Prostate gland (tissue), 2 donors: ENCODE measurements at regions not wholly inside any gene's neighbourhood (a gene's known extent, or its start where the extent isn't known, plus 50 kb on each side); places are given as distances from the start of the nearest gene placed in this dataset.

Experiments
- CTCF ChIP-seq, 4 experiments: fragments of 200-600 bp in 2 of 4; fragments of 450-650 bp in 2 of 4; sonication (generic) in 2 of 4; IDR thresholded peaks; 1 replicate in 3 of 4; 2 replicates in 1 of 4; pipeline ENCODE4 v1.5.1; 2016 to 2019; ENCODE audit warnings: antibody characterized with exemption in 4 of 4, mild to moderate bottlenecking in 2 of 4, moderate library complexity in 2 of 4
- POLR2A ChIP-seq: fragments of 450-650 bp; IDR thresholded peaks from one replicate; pipeline ENCODE4 v1.6.1; 2016; ENCODE audit warnings: antibody characterized with exemption, mild to moderate bottlenecking

GRCh38 chr5:96149021-96149420 lies 187.4 kb upstream of the ELL2 start:
- no peak for TF ChIP-seq CTCF (IDR thresholded peaks at IDR 0.05)
- TF ChIP-seq POLR2A = no peak
